CD8-positive, alpha-beta memory T cell (primary cell): ENCODE measurements at regions not wholly inside any gene's neighbourhood (a gene's known extent, or its start where the extent isn't known, plus 50 kb on each side); places are given as distances from the start of the nearest gene placed in this dataset.
"Not testable (repeated sequence)": the region's sequence is repeated elsewhere in the genome, so short reads cannot be mapped to it uniquely, and the experiment has no call there.

Experiments
- CTCF ChIA-PET: fragments of 350-600 bp; sonication (Branson Sonifier 250); formaldehyde crosslinking; loops from one replicate; lab custom pipeline; 2021; ENCODE audit warnings: antibody characterized with exemption; lab: Charles Lee
- POLR2A ChIA-PET: fragments of 350-600 bp; sonication (Branson Sonifier 250); formaldehyde crosslinking; loops from one replicate; lab custom pipeline; 2021; ENCODE audit warnings: antibody characterized with exemption; lab: Charles Lee
- DNase-seq, 5 donors: peaks; one replicate each; pipeline versions ENCODE4 v3.0.0 to v3.0.0-alpha.2; 2020 to 2022; ENCODE audit warnings: mixed read lengths in 1 of 5
- H3K27ac ChIP-seq: one replicate; pipeline ENCODE4 v1.7.0; 2013; ENCODE audit warnings: low read depth, mild to moderate bottlenecking, low read length, moderate library complexity
- H3K27me3 ChIP-seq: 2 replicates; pipeline ENCODE4 v1.7.0; 2013; ENCODE audit warnings: low read length, mild to moderate bottlenecking; ENCODE audit not compliant: insufficient read depth, poor library complexity, severe bottlenecking
- H3K36me3 ChIP-seq: 2 replicates; pipeline ENCODE4 v1.7.0; 2013; ENCODE audit warnings: mild to moderate bottlenecking, low read length, moderate library complexity; ENCODE audit not compliant: insufficient read depth
- H3K4me1 ChIP-seq: 2 replicates; pipeline ENCODE4 v1.7.0; 2013; ENCODE audit warnings: mild to moderate bottlenecking, low read length, moderate library complexity; ENCODE audit not compliant: insufficient read depth
- H3K4me3 ChIP-seq: 2 replicates; pipeline ENCODE4 v1.7.0; 2013; ENCODE audit warnings: mild to moderate bottlenecking, low read length
- H3K9me3 ChIP-seq: 2 replicates; pipeline ENCODE4 v1.7.0; 2013; ENCODE audit warnings: mild to moderate bottlenecking, low read length
- H3K27ac Mint-ChIP-seq, 8 donors: one replicate each; pipeline ENCODE4 v1.8.0; 2020 to 2021; ENCODE audit warnings: mixed read lengths in 8 of 8, mild to moderate bottlenecking in 6 of 8, inconsistent platforms in 3 of 8, moderate library complexity in 3 of 8
- H3K27me3 Mint-ChIP-seq, 2 donors: one replicate each; pipeline ENCODE4 v1.8.0; 2020 to 2021; ENCODE audit warnings: mixed read lengths in 2 of 2, mild to moderate bottlenecking in 1 of 2, moderate library complexity in 1 of 2
- H3K36me3 Mint-ChIP-seq, 3 donors: one replicate each; pipeline ENCODE4 v1.8.0; 2020 to 2021; ENCODE audit warnings: mixed read lengths in 3 of 3, inconsistent platforms in 1 of 3, mild to moderate bottlenecking in 1 of 3
- H3K4me1 Mint-ChIP-seq, 3 donors: one replicate each; pipeline ENCODE4 v1.8.0; 2020 to 2021; ENCODE audit warnings: mixed read lengths in 3 of 3, inconsistent platforms in 1 of 3, mild to moderate bottlenecking in 1 of 3
- H3K4me3 Mint-ChIP-seq, 7 donors: one replicate each; pipeline ENCODE4 v1.8.0; 2020 to 2021; ENCODE audit warnings: mixed read lengths in 7 of 7, mild to moderate bottlenecking in 6 of 7, moderate library complexity in 4 of 7, inconsistent platforms in 2 of 7
- H3K9me3 Mint-ChIP-seq, 5 donors: one replicate each; pipeline ENCODE4 v1.8.0; 2020 to 2022; ENCODE audit warnings: mixed read lengths in 5 of 5, mild to moderate bottlenecking in 3 of 5, moderate library complexity in 2 of 5, inconsistent platforms in 1 of 5

- H3K36me3 Mint-ChIP-seq, H3K27me3 Mint-ChIP-seq, H3K27ac Mint-ChIP-seq, H3K27me3 ChIP-seq, H3K4me3 ChIP-seq, H3K9me3 Mint-ChIP-seq, H3K36me3 ChIP-seq, DNase-seq, H3K27ac ChIP-seq, POLR2A ChIA-PET, H3K4me3 Mint-ChIP-seq, H3K9me3 ChIP-seq, H3K4me1 ChIP-seq, H3K4me1 Mint-ChIP-seq: not testable (repeated sequence)
- CTCF ChIA-PET, result interaction anchor here (1.5 kb wide), 1 partner anchor 21 kb away, joined by 3 read pairs; no protein-coding TSS in a partner anchor
These were observed 295.4 kb downstream of the CCDC74A start for GRCh38 chr2:131823058-131823457.

GRCh38 chr2:131824986-131825385 lies 297.3 kb downstream of the CCDC74A start:
- H3K27ac Mint-ChIP-seq, CTCF ChIA-PET, H3K27ac ChIP-seq, H3K9me3 Mint-ChIP-seq, DNase-seq, H3K4me1 Mint-ChIP-seq, H3K4me1 ChIP-seq, H3K9me3 ChIP-seq, H3K27me3 ChIP-seq, H3K4me3 ChIP-seq, H3K36me3 Mint-ChIP-seq, H3K36me3 ChIP-seq, POLR2A ChIA-PET, H3K27me3 Mint-ChIP-seq, H3K4me3 Mint-ChIP-seq: not testable (repeated sequence)

DNA sequence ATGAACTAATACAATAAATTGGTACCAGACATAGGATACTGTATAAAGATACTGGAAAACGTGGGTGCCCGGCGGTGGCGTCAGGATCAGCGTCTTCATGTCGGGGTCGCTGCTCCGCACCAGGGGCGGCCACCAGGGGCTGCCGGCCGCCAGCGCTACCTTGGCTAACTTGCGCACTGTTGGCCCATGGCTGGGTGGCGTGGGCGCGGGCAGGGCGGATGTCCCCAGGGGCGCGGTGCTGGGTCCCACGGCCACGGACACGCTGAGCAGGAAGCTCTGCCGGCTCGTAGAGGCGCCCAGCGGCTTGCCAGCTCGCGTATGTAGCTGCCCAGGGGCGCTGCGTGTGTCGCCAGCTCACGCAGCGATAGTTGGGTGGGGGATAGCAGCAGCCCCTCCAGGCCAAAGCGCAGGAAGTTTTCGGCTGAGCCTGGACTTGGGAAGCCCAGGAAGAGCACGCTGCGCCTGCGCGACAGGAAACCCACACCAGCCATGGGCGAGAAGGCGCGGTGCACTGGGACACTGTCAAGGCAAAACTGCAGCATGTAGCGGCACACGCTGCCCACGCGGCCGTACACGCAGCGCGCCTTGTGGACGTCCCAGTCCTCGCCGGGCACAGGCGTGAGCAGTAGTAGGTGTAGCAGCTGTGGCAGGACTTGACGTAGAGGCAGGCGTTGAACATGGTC lies 299.9 kb downstream of the CCDC74A start:
- H3K4me1 ChIP-seq, result no peaks in the 10 kb centered on the region
- H3K4me1 Mint-ChIP-seq, result no peaks in the 10 kb centered on the region
- H3K4me3 Mint-ChIP-seq, result no peak overlapping the region
- H3K36me3 Mint-ChIP-seq, result no peaks in the 10 kb centered on the region
- no peaks in the 10 kb centered on the region for H3K36me3 ChIP-seq
- no peak for DNase-seq
- no peak overlapping the region for H3K27ac ChIP-seq
- POLR2A ChIA-PET, result no interaction called here
- CTCF ChIA-PET, result no interaction called here
- no peaks in the 10 kb centered on the region for H3K9me3 Mint-ChIP-seq
- H3K27me3 ChIP-seq, result no peaks in the 10 kb centered on the region
- no peak overlapping the region for H3K4me3 ChIP-seq
- H3K27ac Mint-ChIP-seq, result no peak overlapping the region
- no peaks in the 10 kb centered on the region for H3K9me3 ChIP-seq
- H3K27me3 Mint-ChIP-seq, result no peaks in the 10 kb centered on the region

- H3K4me1 ChIP-seq, result no peaks in the 10 kb centered on the region
- H3K36me3 ChIP-seq, result no peaks in the 10 kb centered on the region
- ChIA-PET POLR2A (no interaction called here), CTCF (no interaction called here)
- no peak overlapping the region for H3K4me3 ChIP-seq
- Mint-ChIP-seq H3K4me3 (no peak overlapping the region), H3K27ac (no peak overlapping the region), H3K9me3 (no peaks in the 10 kb centered on the region), H3K36me3 (no peaks in the 10 kb centered on the region), H3K4me1 (no peaks in the 10 kb centered on the region), H3K27me3 (no peaks in the 10 kb centered on the region)
- no peaks in the 10 kb centered on the region for H3K27me3 ChIP-seq
- DNase-seq, result no peak
- no peak overlapping the region for H3K27ac ChIP-seq
- no peaks in the 10 kb centered on the region for H3K9me3 ChIP-seq
These were observed 300.5 kb downstream of the CCDC74A start for GRCh38 chr2:131828164-131828561.

GRCh38 chr2:131828633-131829455 lies 301.2 kb downstream of the CCDC74A start:
- CTCF ChIA-PET, H3K9me3 Mint-ChIP-seq, POLR2A ChIA-PET: not testable (repeated sequence)

GRCh38 chr2:131829456-131830241 lies 302.0 kb downstream of the CCDC74A start:
- H3K36me3 ChIP-seq, H3K27ac Mint-ChIP-seq, H3K27ac ChIP-seq, DNase-seq, H3K9me3 Mint-ChIP-seq, H3K4me3 ChIP-seq, H3K4me1 ChIP-seq, CTCF ChIA-PET, H3K4me1 Mint-ChIP-seq, H3K27me3 ChIP-seq, H3K9me3 ChIP-seq, H3K4me3 Mint-ChIP-seq, H3K27me3 Mint-ChIP-seq, H3K36me3 Mint-ChIP-seq, POLR2A ChIA-PET: not testable (repeated sequence)

More at GRCh38 chr2:131828633-131829455, 301.2 kb downstream of the CCDC74A start:
- H3K27ac ChIP-seq, H3K9me3 ChIP-seq, H3K27me3 ChIP-seq, H3K4me3 ChIP-seq, H3K4me1 ChIP-seq, H3K36me3 ChIP-seq, DNase-seq, H3K4me1 Mint-ChIP-seq, H3K27ac Mint-ChIP-seq, H3K36me3 Mint-ChIP-seq, H3K27me3 Mint-ChIP-seq, H3K4me3 Mint-ChIP-seq: not testable (repeated sequence)

- H3K36me3 Mint-ChIP-seq, H3K9me3 ChIP-seq, H3K27me3 ChIP-seq, CTCF ChIA-PET, H3K4me1 Mint-ChIP-seq, H3K9me3 Mint-ChIP-seq, H3K27ac ChIP-seq, H3K27ac Mint-ChIP-seq, H3K4me3 ChIP-seq, H3K4me3 Mint-ChIP-seq, DNase-seq, H3K4me1 ChIP-seq, POLR2A ChIA-PET, H3K36me3 ChIP-seq, H3K27me3 Mint-ChIP-seq: not testable (repeated sequence)
These were observed 302.7 kb downstream of the CCDC74A start for GRCh38 chr2:131830242-131830945.

DNA sequence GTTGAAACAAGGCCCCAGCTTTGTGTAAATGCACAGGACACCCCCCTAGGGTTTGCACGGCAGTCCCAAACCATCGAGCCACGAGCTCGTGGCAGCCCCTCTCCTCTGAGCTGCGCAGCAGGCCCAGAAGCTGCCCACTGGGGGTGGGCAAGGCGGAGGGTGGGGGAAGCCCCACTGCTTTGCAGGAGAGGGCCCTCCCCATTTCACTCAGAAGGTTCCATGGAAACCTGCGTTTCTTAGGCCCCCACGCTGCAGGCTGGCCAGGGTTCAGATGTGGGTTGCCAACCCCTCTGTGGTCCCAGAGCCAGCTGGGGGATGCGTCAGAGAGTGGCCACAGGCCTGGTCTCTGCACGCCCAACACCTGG lies 303.2 kb downstream of the CCDC74A start:
- CTCF ChIA-PET, H3K4me1 ChIP-seq, DNase-seq, POLR2A ChIA-PET, H3K27ac ChIP-seq, H3K36me3 Mint-ChIP-seq, H3K27me3 ChIP-seq, H3K4me1 Mint-ChIP-seq, H3K36me3 ChIP-seq, H3K27ac Mint-ChIP-seq, H3K4me3 Mint-ChIP-seq, H3K4me3 ChIP-seq, H3K9me3 Mint-ChIP-seq, H3K9me3 ChIP-seq, H3K27me3 Mint-ChIP-seq: not testable (repeated sequence)
